ENCODE measurements at regions not wholly inside any gene's neighbourhood (a gene's known extent, or its start where the extent isn't known, plus 50 kb on each side); places are given as distances from the start of the nearest gene placed in this dataset.

- TF ChIP-seq RFX5 (IDR thresholded peaks at IDR 0.05), result no peak
- no peak for TF ChIP-seq POLR2A (IDR thresholded peaks at IDR 0.05; ENCODE audit: low read length)
- no peak for TF ChIP-seq ESRRA (IDR thresholded peaks at IDR 0.05; ENCODE audit: borderline replicate concordance, low read length)
- TF ChIP-seq JUN (IDR thresholded peaks at IDR 0.05), result no peak
- no peak for TF ChIP-seq CTCF (IDR thresholded peaks at IDR 0.05)
- no peak for TF ChIP-seq GATA3 (IDR thresholded peaks at IDR 0.05; ENCODE audit: borderline replicate concordance)
- no peak for TF ChIP-seq MAX (IDR thresholded peaks at IDR 0.05)
- no peak for TF ChIP-seq RAD21 (conservative IDR thresholded peaks at IDR 0.05 in 1 of 2, IDR thresholded peaks at IDR 0.05 in 1 of 2)
- no peak for TF ChIP-seq ZFP36 (IDR thresholded peaks at IDR 0.05; ENCODE audit: borderline replicate concordance, partially characterized antibody)
Observed at GRCh38 chr4:3681191-3681590, 85.0 kb upstream of the ADRA2C start.

All from A549 (cell line).